ENCODE measurements at regions not wholly inside any gene's neighbourhood (a gene's known extent, or its start where the extent isn't known, plus 50 kb on each side); places are given as distances from the start of the nearest gene placed in this dataset.
A peak's percentile ranks its signal among the peaks of the same experiment; 100 is the strongest.

- H3K36me3 Mint-ChIP-seq (ENCODE audit: low read depth), result no peaks in the 10 kb centered on the region
- H3K27me3 Mint-ChIP-seq, result peaks cover 36% of the 10 kb centered on the region
- no peak overlapping the region for H3K27ac Mint-ChIP-seq
- CTCF ChIA-PET, result no interaction called here
- ATAC-seq (ENCODE audit: low read depth), result no peak
- intact Hi-C loops (cut with micrococcal nuclease), result no loop called here
- DNase-seq, result no peak
- POLR2A ChIA-PET, result no interaction called here
- no peaks in the 10 kb centered on the region for H3K9me3 Mint-ChIP-seq
- H3K4me1 Mint-ChIP-seq, result peaks cover 10% of the 10 kb centered on the region
- no peak overlapping the region for H3K4me3 Mint-ChIP-seq
- no peak for TF ChIP-seq CTCF (IDR thresholded peaks at IDR 0.05)
Measured at GRCh38 chr9:84138541-84138940, 157.9 kb downstream of the RMI1 start.

GRCh38 chr9:84139296-84140070 lies 158.9 kb downstream of the RMI1 start:
- intact Hi-C loops (cut with micrococcal nuclease), result no loop called here

GRCh38 chr9:84140535-84141101 lies 160.0 kb downstream of the RMI1 start:
- ChIA-PET POLR2A (no interaction called here), CTCF (no interaction called here)
- intact Hi-C loops (cut with micrococcal nuclease), result no loop called here
- peak; percentile 17 for DNase-seq
- peaks cover 10% of the 10 kb centered on the region for H3K4me1 Mint-ChIP-seq
- peak overlapping the region; percentile 83 for H3K4me3 Mint-ChIP-seq
- H3K27ac Mint-ChIP-seq, result no peak overlapping the region
- H3K9me3 Mint-ChIP-seq, result no peaks in the 10 kb centered on the region
- peak; percentile 31 for ATAC-seq (ENCODE audit: low read depth)
- peaks cover 34% of the 10 kb centered on the region for H3K27me3 Mint-ChIP-seq
- TF ChIP-seq CTCF (IDR thresholded peaks at IDR 0.05), result no peak
- no peaks in the 10 kb centered on the region for H3K36me3 Mint-ChIP-seq (ENCODE audit: low read depth)

More at GRCh38 chr9:84139296-84140070, 158.9 kb downstream of the RMI1 start:
- ChIA-PET CTCF (interaction anchor here (0.5 kb wide), 1 partner anchor 177 kb away, joined by 3 read pairs; no protein-coding TSS in a partner anchor), POLR2A (no interaction called here)
- no peak overlapping the region for H3K27ac Mint-ChIP-seq
- peaks cover 10% of the 10 kb centered on the region for H3K4me1 Mint-ChIP-seq
- H3K27me3 Mint-ChIP-seq, result peaks cover 38% of the 10 kb centered on the region
- no peaks in the 10 kb centered on the region for H3K36me3 Mint-ChIP-seq (ENCODE audit: low read depth)
- H3K4me3 Mint-ChIP-seq, result peak overlapping the region; percentile 83
- TF ChIP-seq CTCF (IDR thresholded peaks at IDR 0.05), result no peak
- no peak for DNase-seq
- no peak for ATAC-seq (ENCODE audit: low read depth)
- H3K9me3 Mint-ChIP-seq, result no peaks in the 10 kb centered on the region

- peaks cover 34% of the 10 kb centered on the region for H3K27me3 Mint-ChIP-seq
- H3K4me1 Mint-ChIP-seq, result peaks cover 10% of the 10 kb centered on the region
- ATAC-seq (ENCODE audit: low read depth), result no peak
- no peak for DNase-seq
- H3K9me3 Mint-ChIP-seq, result no peaks in the 10 kb centered on the region
- no peak for TF ChIP-seq CTCF (IDR thresholded peaks at IDR 0.05)
- H3K36me3 Mint-ChIP-seq (ENCODE audit: low read depth), result no peaks in the 10 kb centered on the region
- intact Hi-C loops (cut with micrococcal nuclease), result no loop called here
- H3K4me3 Mint-ChIP-seq, result no peak overlapping the region
- ChIA-PET POLR2A (no interaction called here), CTCF (no interaction called here)
- no peak overlapping the region for H3K27ac Mint-ChIP-seq
Measured at GRCh38 chr9:84141741-84142370, 161.3 kb downstream of the RMI1 start.

- intact Hi-C loops (cut with micrococcal nuclease), result no loop called here
- Mint-ChIP-seq H3K4me1 (peaks cover 8% of the 10 kb centered on the region), H3K36me3 (ENCODE audit: low read depth) (no peaks in the 10 kb centered on the region), H3K9me3 (no peaks in the 10 kb centered on the region), H3K4me3 (no peak overlapping the region), H3K27ac (no peak overlapping the region), H3K27me3 (peaks cover 24% of the 10 kb centered on the region)
- no peak for TF ChIP-seq CTCF (IDR thresholded peaks at IDR 0.05)
- no peak for ATAC-seq (ENCODE audit: low read depth)
- POLR2A ChIA-PET, result no interaction called here
- DNase-seq, result no peak
- CTCF ChIA-PET, result no interaction called here
Measured at GRCh38 chr9:84145031-84145430, 164.4 kb downstream of the RMI1 start.

Data from activated B cell treated with CpG ODN at 0.5 μM for 24 hours (primary cell).